ENCODE measurements at regions not wholly inside any gene's neighbourhood (a gene's known extent, or its start where the extent isn't known, plus 50 kb on each side); places are given as distances from the start of the nearest gene placed in this dataset.
A peak's percentile ranks its signal among the peaks of the same experiment; 100 is the strongest.

DNA sequence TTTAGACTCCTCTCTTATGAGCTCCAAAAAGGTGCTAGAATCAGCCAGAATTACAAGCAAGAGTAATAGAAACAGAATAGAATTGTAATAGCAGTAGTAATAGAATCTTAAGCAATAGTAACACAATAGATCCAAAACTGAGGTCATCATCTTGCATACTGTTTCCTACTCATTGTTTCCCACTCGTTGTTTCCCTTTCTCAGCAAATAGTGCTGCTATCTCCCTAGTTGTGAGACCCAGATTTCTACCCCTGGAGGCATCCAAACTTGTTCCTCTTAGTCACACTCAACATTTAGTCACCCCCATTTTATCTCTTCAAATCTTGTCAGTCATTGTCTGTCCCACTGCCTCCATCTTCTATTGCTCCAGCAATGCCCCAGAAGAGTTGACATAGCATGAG, 356.9 kb upstream of the MARCKS start:
- DNase-seq (ENCODE audit: low read depth), result no peak

- no peak for DNase-seq (ENCODE audit: low read depth)
Observed at GRCh38 chr6:113505084-113505699, 352.0 kb upstream of the MARCKS start.

- DNase-seq (ENCODE audit: low read depth), result no peak
Observed at GRCh38 chr6:113508249-113508648, 348.9 kb upstream of the MARCKS start.

- no peak for DNase-seq (ENCODE audit: low read depth)
Observed at GRCh38 chr6:113511100-113511499, 346.0 kb upstream of the MARCKS start.

DNA sequence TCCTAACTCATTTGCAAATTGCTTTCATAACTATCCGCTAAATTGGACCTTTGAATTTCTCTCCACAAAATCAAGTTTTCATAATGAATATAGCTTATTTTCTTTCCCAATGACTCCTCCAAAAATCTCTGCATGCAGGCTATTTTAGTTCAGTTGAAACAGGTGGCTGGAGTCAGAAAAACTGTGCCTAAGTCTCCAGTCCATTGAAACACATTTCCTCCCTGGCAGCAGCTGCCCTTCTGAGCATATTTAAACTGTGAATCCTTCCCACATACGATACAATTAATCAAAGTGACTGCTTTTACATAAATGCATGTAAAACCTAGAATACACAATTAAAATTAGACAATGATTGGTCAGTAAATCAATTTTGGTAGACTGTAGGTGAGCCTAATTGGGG, 344.6 kb upstream of the MARCKS start:
- DNase-seq (ENCODE audit: low read depth), result no peak

GRCh38 chr6:113513086-113513485, 344.1 kb upstream of the MARCKS start:
- no peak for DNase-seq (ENCODE audit: low read depth)

DNA sequence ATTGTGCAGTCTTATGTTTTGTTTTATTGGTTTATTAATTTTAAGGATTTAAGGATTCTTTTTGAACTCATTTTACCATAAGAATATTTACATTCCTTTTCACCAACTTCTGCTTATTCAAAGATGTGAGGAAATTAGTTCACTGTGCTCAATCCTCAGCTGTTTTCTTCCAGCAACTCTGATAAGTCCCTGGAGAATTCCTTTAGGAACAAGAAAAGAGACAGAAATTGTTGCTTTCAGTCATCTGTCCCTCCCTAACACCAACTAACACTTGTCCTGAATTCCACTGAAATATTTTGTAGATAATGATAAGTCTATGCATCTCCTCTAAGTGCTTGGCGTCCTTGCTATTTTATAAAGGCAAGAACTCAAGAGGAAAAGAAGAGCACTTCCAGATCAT, 334.8 kb upstream of the MARCKS start:
- no peak for DNase-seq (ENCODE audit: low read depth)

GRCh38 chr6:113524826-113525225, 332.3 kb upstream of the MARCKS start:
- no peak for DNase-seq (ENCODE audit: low read depth)

DNA sequence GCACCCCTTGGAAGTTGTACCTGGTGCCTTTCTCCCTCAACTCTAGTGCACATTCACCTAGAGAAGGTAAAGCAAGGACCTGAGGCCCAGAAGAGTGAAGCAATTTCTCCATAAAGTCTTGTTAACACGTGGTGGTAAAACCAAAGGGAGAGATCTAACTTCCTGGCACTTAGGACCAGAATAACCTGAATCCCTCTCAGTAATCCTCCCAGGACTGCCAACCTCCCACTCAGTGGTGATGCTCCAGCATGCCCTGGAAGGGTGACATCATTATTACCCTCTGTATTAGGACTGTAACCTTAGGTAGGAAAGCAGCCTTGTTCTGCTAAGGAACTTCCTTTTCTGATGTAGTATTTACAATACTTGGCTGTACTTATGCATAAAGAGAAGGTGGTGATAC, 330.6 kb upstream of the MARCKS start:
- no peak for DNase-seq (ENCODE audit: low read depth)

- no peak for DNase-seq (ENCODE audit: low read depth)
Observed at GRCh38 chr6:113526995-113527394, 330.1 kb upstream of the MARCKS start.

GRCh38 chr6:113528111-113528510, 329.0 kb upstream of the MARCKS start:
- no peak for DNase-seq (ENCODE audit: low read depth)

DNA sequence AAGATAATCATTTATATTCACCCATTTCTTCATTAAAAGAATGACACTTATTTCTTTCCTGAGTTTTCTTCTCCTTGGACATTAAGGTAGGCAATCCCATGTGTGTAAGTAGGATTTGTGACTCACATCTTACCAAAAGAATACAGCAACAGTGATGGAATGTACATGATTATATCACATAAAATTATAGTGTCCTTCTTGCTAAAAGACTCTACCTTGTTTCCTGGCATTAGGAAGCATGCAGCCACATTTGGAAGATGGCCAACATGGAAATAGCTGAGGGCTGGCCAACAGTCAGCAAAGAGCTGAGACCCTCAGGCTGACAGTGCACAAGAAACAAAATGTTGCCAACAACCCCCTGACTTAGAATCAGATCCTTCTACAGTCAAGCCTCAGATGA, 327.9 kb upstream of the MARCKS start:
- no peak for DNase-seq (ENCODE audit: low read depth)

DNA sequence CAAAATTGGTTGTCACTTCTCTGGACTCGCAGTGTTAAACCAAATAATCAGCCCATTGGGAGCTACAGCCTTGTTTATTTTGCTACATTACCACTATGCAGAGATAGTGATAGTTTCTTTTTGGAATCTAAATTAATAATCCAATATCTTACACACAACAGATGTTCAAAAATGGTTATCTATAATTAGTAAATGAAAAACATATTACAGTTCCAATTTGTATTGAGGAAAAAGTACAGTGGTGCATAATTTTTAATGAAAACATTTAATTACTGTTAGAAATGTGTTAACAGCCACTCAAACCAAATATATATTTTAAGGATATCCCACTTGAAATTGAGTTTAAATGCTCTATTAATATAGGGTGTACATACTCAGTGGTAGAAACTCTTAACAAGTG, 327.3 kb upstream of the MARCKS start:
- DNase-seq (ENCODE audit: low read depth), result no peak

- DNase-seq (ENCODE audit: low read depth), result peak; percentile 63
Observed at GRCh38 chr6:113530769-113531168, 326.4 kb upstream of the MARCKS start.

DNA sequence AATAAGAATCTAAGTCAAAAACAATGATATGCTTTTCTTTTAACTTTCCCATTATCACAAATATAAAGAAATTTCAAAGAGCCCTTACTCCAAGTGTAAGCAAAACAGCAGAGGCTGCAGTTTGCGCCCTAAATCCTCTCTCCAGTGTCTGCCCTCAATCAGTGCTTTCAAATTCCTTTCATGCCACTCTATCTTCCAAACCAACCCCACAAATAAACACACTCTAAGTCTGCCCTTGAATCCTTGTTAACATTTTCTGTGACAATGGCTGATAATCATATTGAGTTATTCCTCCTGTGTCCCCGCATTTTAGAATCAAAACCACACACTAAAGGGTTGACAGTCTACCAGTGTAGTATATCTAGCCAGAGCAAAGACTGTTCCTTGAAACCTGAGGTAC, 317.9 kb upstream of the MARCKS start:
- no peak for DNase-seq (ENCODE audit: low read depth)

DNA sequence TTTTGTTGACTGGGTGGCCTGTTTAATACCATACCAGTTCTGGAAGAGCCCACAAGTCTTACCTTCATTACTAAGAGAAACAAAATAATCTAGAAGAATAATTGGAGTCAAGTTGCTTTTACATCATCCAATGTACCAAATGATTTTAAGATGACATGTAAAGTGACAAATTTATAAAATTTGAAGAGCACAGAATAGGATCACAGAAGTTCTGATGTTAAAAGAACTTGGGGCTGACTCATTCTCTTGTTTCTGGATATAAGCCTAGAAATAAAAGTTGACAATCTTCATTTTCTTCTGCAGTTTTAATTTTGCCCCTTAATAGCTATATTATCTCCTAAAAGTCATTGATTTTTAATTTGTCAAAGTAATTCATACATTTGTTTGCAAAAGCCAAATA, 317.5 kb upstream of the MARCKS start:
- no peak for DNase-seq (ENCODE audit: low read depth)

GRCh38 chr6:113540466-113540865, 316.7 kb upstream of the MARCKS start:
- DNase-seq (ENCODE audit: low read depth), result no peak

GRCh38 chr6:113551168-113551567, 306.0 kb upstream of the MARCKS start:
- no peak for DNase-seq (ENCODE audit: low read depth)

GRCh38 chr6:113556775-113557174, 300.4 kb upstream of the MARCKS start:
- DNase-seq (ENCODE audit: low read depth), result no peak

- no peak for DNase-seq (ENCODE audit: low read depth)
Observed at GRCh38 chr6:113558431-113558830, 298.7 kb upstream of the MARCKS start.

DNA sequence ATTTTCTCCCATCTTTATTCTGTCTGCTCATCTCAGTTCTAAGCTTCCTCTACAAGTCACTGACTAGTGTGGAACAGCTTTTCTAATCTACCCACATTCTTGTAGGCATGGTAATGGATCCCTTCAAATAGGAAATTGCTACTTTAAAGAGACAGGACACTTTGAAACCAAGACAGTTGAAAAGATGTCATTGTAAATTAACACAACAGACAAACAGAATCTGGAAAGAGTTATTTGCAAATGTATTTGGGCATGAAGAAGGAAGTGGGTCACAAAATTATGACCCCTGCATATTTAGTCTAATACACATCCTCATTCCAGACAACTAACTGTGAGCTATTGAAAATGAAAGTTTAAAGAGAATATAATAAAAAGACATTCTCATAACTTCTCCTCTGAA, 298.2 kb upstream of the MARCKS start:
- DNase-seq (ENCODE audit: low read depth), result peak; percentile 28

DNA sequence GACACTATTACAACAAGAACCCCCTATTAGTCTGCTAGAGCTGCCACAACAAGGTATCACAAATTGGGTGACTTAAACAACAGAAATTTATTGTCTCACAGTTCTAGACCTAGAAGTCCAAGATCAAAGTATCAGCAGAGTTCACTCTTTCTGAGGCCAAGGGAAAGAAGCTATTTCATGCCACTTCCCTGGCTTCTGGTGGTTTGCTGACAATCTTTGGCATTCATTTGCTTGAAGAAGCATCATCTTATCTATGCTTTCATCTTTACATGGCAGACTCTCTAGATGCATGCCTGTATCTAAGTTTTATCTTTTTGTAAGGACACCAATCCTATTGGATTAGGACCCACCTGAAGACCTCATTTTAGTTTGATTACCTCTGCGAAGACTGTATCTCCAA, 296.8 kb upstream of the MARCKS start:
- DNase-seq (ENCODE audit: low read depth), result no peak

DNA sequence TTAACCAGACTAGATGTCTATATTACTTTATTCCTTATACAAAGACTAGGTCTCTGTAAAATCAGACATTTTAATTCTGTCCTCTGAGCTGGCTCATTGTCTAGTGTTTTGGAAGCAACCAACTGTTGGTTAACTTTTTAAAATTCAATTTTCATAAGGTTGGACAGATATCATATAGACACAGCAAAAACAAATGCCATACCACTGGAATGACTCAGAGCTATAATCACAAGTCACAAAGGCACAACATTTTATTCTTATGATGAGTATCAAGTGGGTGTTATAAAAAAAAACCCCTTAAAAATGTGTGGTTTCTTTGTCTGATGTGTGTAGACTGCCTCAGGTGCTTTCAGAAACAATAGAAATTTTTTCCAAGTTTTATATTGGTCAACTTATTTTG, 296.2 kb upstream of the MARCKS start:
- DNase-seq (ENCODE audit: low read depth), result peak; percentile 23

- no peak for DNase-seq (ENCODE audit: low read depth)
Observed at GRCh38 chr6:113562248-113562647, 294.9 kb upstream of the MARCKS start.

Measured in stromal cell of bone marrow (primary cell).